GM21576 (cell line): ENCODE measurements at regions not wholly inside any gene's neighbourhood (a gene's known extent, or its start where the extent isn't known, plus 50 kb on each side); places are given as distances from the start of the nearest gene placed in this dataset.
"Not testable (repeated sequence)": the region's sequence is repeated elsewhere in the genome, so short reads cannot be mapped to it uniquely, and the experiment has no call there.

Experiments used
- ATAC-seq: cut with Tn5 transposase; IDR thresholded peaks from one replicate; pipeline ENCODE4 v1.9.1; 2021; ENCODE audit warnings: mild to moderate bottlenecking, moderate library complexity; ENCODE audit not compliant: unreplicated experiment

DNA sequence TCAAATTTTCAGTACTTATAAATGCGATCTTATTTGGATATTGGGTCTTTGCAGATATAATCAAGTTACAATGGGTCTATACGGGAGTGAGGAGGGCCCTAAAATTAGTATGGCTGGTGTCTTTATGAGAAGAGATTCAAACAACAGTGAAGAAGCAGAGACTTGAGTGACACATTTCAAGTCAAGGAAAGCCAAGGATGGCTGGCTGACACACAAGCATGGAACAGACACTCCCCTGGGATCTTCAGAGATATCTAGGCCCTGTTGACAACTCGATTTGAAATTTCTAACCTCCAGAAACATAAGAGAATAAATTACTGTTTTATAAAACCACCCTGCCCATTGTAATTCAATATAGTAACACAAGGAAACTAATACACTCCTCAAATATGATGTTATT is 1886.0 kb upstream of the PCDH7 start:
- ATAC-seq, result no peak

DNA sequence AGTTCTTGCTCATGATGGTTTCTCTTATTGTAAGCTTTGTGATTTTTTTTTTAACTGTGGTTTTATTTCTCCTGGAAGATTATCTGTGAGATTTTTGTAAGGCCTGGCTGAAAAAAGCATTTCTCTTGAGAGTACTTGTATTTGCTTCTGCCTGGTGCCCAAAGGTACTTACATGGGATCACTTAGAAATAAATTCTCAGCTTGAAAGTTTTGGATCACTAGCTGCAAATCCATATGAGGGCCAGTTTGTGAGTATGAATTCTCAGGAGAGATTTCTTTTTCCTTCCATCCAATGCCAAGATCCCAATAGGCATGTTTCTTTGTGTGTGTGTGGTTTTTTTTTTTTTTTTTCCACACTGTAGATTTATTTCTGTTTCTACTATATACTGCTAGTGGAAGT is 1884.7 kb upstream of the PCDH7 start:
- no peak for ATAC-seq

DNA sequence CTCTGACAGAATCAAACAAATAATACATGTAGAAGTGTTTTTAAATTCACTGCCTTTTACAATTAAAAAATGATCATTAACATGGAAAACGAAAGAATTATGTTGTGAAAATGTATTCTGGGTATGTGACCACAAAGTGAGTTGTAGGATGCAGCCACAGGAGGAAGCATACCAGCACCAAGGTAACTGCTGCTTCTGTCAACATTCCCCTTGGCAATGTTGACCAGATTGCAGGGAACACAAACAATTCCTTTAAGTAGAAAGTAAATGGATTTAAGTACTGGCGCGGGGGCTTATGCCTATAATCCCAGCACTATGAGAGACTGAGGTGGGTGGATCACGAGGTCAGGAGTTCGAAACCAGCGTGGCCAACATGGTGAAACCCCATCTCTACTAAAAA is 1877.9 kb upstream of the PCDH7 start:
- ATAC-seq, result no peak

DNA sequence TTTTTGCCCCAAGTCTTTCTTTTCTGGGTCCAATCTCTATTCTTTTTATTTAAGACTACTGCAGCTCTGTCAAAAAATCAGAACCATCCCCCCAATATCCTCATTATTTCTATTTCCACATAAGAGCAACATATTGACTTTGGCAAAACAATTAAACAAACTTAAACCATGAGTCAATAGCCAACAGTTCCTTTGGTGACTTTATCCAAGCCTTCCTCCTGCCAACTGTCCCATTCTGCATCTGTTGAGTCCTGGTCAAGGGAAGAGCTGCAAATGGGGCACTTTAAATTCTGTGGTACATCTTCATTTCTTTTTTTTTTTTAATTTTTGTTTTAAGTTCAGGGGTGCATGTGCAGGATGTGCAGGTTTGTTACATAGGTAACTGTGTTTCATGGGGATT is 1875.0 kb upstream of the PCDH7 start:
- ATAC-seq, result no peak

DNA sequence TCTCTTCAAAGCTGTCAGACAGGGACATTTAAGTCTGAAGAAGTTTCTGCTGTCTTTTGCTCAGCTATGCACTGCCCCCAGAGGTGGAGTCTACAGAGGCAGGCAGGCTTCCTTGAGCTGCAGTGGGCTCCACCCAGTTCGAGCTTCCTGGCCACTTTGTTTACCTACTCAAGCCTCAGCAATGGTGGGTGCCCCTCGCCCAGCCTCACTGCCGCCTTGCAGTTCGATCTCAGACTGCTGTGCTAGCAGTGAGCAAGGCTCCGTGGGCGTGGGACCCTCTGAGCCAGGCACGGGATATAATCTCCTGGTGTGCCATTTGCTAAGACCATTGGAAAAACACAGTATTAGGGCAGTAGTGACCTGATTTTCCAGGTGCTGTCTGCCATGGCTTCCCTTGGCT is 1863.1 kb upstream of the PCDH7 start:
- not testable (repeated sequence) for ATAC-seq

DNA sequence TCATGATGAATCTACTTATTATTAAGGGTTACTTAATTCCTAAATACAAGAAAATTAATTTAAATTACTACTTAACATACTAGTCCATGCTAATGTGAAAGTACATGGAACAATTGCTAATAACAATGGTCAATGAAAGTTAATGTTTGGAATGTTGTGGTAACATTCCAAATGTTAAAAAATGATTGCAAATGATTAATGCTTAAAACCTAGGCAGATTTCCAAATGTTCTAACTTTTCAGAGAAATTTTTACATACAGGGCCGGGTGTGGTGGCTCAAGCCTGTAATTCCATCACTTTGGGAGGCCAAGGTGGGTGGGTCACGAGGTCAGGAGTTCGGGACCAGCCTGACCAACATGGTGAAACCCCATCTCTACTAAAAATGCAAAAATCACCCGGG is 1851.3 kb upstream of the PCDH7 start:
- no peak for ATAC-seq

DNA sequence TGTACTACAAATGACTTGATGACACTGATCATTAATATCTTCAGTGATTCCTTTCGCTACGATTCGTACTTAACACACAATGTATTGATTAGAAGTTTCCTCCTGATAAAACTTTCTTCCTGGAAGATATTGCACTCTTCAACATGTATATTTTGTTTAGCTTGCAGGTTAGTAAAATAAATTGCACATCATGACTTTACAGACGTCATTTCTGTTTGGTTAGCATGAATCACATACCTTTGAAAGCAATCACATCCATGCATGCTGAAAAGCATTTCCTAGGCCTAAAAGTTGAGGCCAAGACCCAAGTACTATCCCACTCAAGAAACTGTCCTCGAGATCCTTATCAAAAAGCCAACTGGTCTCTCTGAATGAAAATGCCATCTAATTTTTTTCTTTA is 1841.0 kb upstream of the PCDH7 start:
- no peak for ATAC-seq

DNA sequence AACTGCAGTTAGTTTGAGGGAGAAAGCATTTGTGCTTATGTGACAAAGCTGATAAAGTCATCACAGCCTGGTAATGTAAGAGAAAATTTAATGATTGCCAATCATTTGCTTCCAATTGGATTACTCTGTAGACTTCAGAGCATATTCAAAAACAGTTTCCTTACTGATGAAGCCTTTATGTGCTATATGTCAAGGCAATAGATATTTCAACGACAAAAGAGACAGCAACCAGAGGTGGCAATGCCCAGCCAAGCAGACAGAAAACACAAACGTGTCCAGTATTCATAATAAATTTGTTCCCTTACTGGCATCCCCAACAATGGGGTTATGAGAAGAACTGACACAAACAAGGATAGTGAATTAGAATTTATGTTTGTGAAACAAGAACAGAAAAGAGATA is 1840.3 kb upstream of the PCDH7 start:
- ATAC-seq, result no peak

DNA sequence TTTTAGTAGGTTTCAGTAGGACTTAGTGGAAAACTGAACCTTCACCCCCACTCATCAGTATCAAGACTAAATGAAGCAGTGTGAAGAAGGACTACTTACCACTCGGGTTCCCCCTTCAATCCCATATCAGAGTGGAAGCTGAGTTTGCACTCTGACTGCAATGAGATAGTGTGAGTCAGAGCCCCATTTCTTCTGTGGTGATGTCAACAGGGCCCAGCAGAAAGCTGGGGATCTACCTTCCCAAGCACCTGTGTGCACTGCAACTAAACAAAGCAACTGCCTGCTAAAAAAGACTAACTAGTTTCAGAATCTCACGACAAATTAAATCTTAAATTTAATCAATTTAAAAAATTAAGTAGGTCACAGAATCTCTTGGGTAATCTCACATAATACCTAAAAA is 1837.0 kb upstream of the PCDH7 start:
- no peak for ATAC-seq

DNA sequence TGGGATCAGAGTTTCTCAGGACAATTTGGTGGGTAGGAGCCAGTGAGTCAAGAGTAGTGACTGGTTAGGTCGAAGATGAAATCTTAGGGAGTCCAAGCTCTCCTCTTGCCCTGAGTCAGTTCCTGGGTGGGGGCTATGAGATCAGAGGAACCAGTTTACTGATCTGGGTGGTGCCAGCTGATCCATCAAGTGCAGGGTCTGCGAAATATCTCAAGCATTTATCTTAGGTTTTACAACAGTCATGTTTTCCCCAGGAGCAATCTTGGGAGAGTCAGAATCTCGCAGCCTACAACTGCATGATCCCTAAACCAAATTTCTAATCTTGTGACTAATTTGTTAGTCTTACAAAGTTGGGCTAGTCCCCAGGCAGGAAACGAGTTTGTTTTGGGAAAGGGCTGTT is 1833.2 kb upstream of the PCDH7 start:
- no peak for ATAC-seq

DNA sequence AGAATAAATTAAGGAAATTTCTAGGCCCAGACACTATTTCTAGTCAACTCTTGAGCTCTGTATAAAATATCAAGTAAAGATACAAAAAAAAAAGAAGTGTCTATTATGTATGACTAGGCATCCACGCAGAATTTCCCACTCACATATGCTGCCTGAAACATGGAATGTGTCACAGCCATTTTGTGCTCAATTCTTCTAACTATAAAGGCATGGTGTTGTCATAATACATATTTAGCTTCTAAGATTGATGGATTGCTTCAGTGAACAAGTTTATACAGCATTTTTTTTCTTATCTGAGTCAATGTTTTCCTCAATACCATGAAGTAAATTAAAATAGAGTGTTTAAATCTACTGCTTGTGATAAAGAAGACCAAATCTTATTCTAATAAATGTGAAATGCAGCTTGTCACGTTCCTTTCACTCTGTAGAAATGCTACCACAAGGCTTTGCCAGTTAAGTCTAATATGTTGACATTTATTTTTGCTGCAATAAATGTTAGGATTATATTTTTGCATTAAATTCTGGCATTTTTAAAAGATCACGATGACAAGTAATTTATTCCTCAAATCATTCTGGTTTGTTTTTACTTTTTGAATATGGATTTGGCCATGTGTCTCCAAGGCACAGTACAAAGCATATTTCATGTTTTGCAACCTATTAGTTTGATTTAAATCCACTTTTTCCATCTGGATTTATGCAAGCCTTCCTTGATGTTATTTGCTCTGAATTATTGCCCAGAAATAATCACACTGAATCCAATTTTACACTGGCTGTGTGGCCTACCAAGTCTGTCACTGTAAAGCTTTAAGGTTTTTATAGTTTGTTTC is 1829.0 kb upstream of the PCDH7 start:
- no peak for ATAC-seq

DNA sequence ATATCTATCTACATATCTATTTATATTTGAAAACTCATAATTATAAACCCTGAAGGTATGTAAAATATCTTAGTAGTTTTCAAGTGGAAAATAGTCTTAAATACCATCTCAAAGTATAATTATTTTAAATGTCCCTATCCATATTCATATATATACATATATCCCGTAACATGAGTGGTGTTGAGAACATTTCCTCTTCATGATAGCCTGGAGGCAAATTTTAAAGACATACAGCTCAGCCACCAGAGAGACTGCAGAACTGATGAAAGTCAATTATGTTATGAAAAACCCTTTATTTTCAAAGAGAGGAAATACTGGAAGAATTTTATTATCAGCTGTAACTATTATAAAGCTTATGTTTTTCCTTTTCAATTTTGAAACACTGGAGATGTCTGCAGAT is 1806.7 kb upstream of the PCDH7 start:
- no peak for ATAC-seq

DNA sequence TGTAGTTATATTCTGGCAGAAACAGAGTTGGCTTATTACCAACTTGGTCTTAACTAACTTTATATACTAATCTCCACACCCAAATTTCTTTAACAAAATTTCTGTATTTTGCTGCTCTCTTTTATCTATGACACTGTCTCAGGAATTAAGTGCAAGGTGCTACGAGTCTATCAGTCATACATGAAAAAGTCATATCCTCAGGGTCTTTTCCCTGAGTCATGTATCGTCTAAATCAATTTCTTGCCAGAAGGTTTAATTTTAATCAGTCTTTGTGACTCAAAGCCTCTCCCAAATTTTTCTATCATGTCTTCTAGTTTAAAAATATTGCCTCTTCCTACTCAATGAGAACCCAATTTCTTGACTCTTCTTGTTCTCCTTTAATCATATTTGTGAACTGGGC is 1803.6 kb upstream of the PCDH7 start:
- ATAC-seq, result no peak

DNA sequence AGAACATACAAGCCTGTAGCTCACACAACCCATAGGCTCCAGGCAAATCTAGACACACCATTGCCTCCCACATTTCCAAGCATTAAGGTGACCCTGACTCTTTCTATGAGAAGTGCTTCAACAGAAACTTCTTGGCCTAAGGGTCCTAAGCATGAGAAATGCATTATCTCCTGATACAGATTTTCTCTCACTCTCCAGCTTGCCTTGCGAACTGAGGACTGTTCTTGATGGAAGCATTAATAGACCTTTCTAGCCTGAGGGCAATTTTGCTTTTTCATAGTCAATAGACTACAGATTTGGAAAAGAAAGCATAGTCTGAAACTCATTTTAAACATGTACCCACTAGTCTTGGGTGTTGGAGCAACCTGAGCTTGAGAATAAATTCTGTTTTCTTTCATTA is 1801.3 kb upstream of the PCDH7 start:
- ATAC-seq, result no peak

DNA sequence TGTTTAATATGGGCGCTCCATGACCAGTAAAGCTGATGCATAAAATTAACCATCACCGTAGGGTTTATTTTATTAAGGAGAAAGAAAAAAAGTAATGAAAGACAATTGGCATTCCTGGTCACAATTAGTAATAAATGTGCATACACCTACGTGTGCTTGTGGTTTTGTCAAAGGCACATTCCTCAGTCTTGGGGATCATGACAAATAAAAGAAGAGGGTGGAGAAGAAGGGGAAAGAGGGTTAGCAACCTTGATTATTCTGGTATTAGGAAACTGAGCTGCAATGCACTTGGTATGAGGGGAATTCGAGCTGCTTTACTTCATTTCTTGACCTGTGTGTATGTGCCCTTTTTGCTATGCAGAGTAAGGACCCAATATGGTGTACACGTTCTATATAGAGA is 1798.3 kb upstream of the PCDH7 start:
- no peak for ATAC-seq

DNA sequence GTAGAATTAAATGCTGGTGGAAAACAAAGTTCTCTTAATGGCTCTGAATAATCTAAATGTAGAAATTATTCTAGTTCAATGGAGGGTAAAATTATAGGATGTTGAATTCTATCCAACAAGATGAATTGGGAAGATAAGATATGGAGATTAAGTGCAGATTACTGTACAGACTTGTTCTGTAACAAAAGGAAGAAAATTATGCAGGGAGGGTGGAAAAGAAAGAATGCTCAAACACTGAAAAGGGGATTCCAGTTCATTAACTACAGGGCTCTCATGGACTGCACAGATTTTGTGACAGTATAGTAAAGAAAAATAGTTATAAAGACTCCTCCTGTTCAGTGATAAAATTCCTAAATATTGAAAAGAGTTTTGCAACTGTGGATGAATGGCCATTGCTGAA is 1794.0 kb upstream of the PCDH7 start:
- ATAC-seq, result no peak

DNA sequence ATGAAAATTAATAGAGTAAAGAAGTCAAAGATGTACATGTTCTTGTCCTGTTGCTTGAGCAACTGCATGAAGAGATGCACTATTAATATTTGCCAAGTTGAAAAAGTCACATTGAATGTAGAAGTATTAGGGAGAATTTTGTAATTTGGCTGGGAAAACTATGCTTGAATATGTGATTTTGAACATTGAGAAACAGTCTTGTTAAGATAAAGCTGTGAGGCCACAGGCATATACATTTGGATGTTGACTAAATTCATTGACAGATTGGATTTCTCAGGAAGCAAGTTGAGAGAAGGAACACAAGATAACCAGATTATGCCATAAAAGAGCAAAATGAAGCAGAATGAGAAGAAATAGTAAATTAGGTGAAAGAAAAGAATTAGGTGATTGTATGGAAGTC is 1777.5 kb upstream of the PCDH7 start:
- ATAC-seq, result no peak

DNA sequence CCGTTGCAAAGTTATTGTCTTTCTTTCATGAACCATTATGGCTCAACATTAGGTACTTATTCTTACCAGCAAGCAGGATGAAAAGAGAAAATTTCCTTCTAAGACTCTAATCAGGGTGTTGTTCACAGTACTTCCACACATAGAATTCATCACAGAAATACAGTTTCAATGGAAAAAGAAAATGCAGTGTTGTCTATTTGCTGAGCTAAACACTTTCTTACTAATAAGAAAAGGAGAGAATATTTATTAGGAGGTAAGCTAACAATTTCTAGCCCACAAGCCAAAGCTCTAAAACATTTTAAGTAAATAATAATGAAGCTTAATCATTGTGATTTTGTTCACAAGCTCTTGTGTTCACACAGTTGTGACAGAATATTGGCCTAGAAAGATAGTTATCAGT is 1772.8 kb upstream of the PCDH7 start:
- no peak for ATAC-seq

DNA sequence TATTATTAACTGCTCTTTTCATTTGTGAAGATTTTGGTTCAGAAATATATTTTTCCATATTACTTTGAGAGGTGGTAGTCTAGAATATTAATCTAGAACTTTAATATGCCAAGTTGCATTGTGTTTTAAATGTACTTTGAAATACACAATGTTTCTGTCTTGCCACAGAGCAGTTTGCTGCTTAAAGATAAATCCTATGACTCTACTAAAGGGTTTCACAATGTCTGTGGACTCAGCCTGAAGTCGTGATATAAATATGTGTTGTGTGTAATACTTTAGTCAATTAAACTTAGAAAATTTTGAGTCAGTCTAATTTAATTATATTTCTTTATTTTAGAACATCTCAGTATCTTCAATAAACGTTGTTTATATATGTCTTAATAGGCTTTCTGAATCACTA is 1771.7 kb upstream of the PCDH7 start:
- no peak for ATAC-seq

DNA sequence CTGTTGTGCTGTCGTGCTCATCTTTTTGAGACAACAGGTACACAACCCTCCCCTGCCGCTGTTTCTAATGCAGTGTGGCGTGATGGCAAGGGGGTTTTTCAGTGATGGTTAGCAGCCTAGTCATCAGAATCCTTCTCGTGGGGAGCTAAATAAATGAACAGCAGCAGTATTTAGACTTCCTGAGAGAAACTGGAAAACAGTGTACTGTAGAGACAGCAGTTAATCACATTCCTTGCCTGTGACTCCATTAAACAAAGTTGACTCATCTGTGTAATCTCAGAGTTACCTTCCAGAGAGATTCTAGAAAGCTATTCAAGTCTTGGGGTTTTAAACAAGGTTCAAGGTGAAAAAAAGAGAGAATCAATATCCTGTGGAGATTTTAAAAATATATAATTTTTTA is 1753.2 kb upstream of the PCDH7 start:
- ATAC-seq, result no peak

DNA sequence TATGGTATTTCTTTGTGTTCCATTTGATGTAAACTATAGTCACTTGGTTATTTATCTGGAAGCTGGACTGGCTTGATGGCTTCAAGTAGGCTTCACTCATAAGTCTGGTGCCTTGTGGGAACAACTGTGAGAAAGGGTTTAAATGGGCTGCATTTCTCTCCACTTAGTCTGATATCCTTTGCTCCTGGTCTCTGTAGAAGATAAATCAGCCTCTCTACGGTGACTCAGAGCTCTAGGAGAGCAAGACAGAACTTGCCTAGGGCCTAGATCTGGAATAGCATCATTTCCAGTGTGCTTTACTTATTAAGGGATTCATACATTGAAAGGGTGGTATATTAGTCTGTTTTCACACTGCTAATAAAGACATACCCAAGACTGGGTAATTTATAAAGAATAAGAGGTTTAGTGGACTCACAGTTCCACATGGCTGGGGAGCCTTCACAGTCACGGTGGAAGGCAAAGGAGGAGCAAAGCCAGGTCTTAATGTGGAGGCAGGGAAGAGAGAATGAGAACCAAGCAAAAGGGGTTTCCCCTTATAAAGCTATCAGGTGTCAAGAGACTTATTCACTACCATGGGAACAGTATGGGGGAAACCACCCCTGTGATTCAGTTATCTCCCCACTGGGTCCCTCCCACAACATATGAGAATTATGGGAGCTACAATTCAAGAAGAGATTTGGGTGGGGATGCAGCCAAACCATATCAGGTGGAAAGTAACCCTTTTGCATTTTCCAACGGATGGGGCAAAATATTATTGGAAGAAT is 1746.4 kb upstream of the PCDH7 start:
- no peak for ATAC-seq

DNA sequence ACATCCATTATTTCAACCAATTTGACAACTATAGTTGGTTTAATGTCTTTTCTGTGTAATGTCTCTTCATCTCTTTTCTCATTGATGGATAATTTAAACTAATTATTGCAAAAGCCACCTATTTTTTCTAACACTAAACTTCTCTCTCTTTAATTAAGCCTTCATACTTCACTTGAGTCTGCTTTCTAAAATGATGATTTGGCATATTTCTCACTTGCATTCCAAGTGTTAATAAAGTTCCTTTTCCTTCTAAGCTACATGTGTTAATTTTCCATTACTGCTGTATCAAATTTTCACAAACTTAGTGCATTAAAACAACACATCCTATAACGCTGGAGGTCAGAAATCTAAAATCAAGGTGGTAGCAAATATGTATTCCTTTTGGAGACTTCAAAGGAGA is 1743.8 kb upstream of the PCDH7 start:
- no peak for ATAC-seq

DNA sequence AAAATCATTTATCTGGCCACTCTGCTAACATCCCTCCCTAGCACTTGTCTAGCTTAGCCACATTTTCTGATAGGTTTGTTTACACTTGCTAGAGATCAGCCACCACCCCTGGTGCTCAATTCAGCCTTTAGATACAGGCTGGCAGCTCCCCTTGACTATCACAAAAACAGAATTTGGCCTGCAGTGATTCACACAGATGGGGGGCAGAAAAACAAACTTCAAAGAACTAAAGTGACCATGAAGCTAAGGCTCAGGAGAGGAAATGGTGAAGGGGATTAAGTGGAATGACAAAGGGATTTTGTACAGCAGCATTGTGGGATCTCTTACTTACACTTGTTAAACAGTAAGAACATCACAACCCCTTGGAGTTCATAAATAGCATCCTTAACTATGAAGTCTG is 1718.0 kb upstream of the PCDH7 start:
- ATAC-seq, result no peak
